Superior temporal gyrus (tissue), 1 donor: ENCODE measurements at regions not wholly inside any gene's neighbourhood (a gene's known extent, or its start where the extent isn't known, plus 50 kb on each side); places are given as distances from the start of the nearest gene placed in this dataset.

Experiments
- DNase-seq: peaks from one replicate; pipeline ENCODE4 v3.0.0-alpha.2; 2016; ENCODE audit errors: extremely low spot score

DNA sequence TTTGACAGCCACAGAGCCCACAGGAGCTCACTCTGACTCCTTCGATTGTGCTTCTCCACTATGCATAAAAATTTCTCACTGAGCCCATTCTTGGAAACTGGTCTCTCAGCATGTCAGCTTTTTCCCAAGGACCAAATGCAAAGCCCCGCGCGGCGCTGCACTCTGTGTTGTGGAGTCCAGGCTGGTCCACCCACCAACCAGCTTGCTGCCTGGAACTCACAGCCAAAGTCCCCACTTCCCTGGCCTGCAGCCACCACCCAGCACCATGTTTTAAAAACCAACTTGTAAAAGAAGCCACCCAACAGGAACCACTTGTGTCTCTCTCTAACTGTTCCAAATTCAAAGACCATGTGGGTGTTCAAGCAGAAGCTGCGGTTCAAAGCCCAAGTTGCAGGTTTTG is 124.4 kb downstream of the SPATA19 start:
- DNase-seq, result peak; percentile 48

DNA sequence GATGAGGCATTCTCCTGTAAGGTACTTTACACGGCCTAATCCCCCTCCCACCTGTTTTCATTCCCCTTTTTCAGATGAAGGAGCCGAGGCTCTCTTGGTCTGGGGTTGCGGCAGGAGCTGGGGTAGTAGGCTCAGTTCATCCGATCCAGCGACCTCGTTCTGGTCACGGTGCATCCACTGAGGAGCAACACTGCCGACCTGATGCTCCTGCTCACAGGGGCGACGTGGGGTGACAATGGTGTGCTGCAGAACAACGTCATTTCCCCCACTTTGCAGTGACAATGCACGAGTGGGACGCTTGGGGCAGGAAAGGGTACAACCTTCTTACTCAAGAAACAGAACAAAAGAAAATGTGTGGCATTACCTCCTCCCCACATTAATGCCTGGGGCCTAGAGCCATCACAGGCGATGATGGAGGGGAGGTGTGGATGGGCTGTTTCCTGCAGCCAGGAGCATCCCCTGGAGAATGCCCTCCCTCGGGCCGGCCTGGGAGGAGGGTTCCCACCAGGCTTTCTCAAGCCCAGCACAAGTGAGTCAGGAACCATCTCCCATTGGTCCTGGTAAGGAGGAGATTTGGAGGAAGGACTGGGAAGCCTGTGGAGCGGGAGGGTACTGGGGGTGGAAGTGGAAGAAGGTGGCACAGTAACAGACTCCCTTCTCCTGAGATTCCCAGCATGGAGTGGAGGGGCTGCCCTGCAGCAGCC is 125.6 kb downstream of the SPATA19 start:
- no peak for DNase-seq

DNA sequence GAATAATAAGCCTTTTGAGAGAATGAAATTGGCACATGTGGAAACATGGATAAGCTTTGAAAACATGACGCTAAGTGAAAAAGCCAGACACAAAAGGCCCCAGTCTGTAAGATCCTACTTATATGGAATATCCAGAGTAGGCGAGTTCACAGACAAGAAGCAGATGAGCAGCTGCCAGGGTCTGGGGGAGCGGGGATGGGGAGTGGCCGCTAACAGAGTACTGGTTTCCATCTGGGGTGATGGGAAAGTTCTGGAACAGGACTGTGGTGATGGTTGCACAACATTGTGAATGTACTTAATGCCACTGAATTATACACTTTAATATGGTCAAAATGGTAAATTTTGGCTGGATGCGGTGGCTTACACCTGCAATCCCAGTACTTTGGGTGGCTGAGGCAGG is 126.5 kb downstream of the SPATA19 start:
- no peak for DNase-seq

DNA sequence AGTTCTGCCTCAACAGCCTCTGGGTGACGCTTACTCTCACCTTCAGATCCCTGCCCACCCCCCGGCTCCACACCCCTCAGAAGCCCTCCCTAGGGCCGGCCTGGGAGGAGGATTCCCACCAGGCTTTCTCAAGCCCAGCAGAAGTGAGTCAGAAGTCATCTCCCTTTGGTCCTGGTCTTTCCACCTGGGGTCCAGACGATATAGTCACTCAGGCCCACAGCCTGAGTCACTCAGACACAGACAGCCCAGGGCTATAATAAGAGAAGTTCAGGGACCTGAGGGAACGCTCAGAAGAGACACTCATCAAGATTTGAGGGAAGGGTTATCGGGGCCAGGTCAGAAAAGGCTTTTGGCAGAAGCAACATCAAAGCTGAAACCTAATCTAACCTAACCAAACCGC is 127.1 kb downstream of the SPATA19 start:
- no peak for DNase-seq

DNA sequence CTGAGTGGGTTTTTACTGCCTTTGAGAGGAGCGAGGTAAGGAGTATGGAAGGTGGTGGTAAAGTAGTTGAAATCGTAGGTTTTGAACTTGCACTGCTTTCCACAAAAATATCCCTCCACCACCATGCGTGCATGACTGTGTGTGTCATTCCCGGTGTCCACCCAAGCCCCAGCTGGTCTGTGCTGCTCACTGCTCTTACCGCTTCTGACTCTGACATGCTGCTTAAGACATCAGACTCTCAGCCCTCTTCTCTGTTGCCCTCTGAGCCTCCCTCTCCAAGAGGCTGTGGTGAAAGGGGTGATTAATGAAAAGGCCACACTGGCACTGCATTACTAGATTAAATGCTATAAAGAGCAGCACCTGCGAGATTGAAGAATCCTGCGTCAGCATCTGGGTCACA is 128.7 kb downstream of the SPATA19 start:
- no peak for DNase-seq

DNA sequence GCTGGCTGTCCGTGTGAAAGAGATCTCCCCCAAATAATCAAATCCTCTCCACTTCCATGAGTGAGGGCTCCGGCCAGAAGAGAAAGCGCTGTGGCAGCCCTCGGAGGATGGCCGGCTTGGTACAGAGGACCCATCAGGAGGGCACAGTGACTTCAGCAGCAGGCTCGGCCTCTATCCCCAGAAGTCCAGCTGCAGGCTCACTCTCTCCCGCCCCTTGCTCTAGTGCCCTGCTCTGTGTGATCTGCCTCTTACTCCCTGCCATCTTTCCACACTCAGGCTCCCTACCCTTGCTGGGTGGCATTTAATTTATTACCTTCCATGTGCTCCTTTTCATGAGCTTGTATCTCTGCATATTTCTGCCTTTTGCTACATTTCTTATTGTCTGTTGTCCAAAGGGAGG is 129.7 kb downstream of the SPATA19 start:
- no peak for DNase-seq

DNA sequence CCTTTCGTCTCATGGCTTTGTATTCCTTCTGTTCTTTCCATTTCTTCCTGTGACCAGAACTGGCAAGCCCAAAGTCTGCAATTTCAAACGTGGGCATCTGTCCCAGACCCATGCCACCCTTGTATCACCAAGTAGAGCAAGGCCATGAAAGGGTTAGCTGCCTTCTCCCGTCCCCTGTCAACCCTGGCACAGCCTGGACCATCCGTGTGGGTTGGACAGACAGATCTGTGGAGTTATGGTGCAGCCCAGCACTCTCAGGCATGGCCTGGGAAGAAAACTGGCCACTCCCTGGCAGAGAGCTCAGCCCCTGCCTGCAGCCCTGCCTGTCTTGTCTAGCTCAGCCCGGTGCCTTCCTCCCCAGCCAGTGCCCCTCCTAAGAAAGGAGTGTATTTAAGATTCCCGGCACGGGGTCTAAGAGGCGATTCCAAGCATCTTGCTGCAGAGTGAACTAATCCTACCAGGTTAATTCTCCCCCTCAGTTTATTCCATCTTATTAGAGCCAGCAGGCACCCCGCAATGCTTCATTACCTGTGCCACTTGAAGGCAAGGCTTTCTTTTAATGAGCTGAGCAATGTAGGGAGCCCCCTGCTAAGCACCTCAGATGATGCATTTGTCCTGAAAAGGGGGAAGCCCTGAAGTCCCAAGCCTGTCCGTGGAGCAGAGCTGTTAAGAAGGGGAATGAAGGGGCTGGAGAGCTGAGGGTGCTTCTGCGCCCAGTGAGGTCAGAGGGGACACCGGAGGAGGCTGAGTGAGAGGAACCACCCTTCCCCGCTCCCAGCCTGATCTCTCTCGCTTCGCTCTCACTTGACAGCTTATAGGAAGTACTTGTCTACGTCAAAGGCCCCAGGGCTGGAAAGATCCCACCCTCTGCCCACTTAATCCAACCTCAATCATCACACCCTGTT is 130.6 kb downstream of the SPATA19 start:
- no peak for DNase-seq

DNA sequence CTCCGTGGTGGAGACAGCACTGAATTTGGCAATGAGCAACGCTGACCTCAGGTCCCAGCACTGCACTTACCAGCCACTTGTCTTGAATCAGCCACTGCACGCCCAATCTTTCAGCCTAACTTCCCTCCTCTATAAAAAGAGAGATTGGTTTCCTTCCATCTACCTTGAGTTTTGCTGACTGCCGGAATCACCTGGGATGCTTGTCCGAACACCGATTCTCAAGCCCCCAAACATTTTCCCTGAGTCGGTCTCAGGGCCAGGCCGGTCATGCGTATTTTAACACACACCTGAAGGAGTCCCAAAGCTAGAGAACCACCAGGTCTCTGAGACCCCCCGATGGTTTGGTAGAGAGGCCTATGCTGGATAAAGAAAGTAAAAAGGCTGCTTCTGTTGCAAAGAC is 131.5 kb downstream of the SPATA19 start:
- no peak for DNase-seq

DNA sequence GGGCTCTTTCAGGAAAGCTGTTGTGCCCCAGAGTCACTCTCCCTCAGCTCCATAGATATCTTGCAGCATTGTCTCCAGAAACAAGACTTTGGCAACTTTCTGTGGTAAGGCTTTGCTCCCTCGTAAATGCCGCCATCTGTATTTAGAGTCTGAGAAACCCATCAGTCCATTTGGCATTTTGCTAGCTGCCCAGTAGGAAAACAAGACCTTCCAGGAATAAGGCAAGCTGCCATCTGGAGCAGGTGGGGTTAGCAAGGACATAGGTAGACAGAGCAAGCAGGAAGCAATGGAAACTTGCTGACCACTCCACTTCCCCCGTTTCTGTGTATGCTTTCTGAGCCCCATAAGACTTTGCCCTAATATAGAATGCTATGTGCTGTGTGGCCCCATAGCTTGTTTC is 131.9 kb downstream of the SPATA19 start:
- DNase-seq, result no peak

DNA sequence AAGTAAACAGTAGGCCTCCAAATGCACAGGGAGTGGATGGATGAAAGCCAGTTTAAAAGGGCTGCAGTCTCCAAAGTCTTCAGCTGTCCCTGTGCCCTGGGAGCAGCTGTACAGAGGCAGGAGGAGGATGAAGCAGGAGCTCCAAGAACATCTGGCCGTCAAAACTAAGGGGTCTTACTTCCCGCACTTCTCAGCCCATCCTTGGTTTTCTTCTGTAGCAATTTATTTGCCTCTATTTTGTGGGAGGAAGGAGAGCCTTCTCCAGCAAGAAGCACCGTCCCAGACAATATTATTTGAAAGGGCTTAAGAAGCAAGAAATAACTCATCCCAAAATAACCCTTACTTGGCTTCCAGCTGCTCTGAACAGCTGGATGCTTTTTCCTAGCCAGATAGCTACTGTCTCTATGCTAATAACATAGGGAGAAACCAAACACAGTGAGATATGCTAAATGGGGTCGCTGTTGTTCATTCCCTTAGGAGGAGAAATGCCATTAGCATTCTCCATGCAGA is 133.2 kb downstream of the SPATA19 start:
- no peak for DNase-seq

DNA sequence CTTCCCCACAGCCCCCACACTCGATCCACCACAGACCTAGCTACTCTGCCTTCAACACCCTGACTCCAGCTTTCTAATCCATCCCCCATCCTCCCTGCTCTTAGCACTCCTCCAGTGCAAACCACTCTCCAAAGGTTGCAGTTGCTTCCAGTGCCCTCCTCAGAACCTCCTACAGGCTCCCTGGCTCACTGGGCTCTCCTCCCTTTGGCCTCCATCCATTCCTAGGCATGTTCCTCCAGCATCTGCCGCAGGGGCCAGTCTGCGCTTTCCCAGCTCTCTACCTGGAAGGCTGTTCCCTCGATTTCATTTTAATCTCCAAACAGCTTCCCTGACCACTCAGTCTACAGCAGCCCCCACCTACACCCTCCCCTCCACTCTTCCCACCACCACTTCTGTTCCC is 133.8 kb downstream of the SPATA19 start:
- no peak for DNase-seq

DNA sequence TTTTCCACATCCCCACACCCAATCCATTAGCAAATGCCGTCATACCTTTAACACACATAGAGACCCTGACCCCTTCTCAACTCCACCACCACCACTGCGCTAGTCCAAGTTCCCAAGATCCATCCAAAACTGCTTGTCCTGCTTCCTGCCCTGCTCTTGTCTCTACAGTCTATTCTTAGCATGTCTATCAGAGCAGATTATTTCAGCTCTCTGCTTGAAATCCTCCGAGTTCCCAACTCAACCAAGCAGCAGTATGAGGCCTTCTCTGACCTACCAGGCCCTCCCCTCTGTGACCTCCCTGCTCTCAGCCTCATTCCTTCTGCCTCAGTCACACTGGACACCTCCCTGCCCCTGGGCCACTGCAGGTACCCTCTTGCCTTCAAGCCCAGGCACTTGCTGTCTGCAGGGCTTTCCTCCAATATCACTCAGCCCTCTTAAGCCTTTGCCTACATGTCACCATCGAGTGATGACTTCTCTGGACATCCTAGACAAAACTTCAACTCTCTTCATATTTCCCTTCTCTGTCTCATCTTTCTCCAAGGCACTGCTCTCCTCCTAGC is 134.6 kb downstream of the SPATA19 start:
- DNase-seq, result no peak

DNA sequence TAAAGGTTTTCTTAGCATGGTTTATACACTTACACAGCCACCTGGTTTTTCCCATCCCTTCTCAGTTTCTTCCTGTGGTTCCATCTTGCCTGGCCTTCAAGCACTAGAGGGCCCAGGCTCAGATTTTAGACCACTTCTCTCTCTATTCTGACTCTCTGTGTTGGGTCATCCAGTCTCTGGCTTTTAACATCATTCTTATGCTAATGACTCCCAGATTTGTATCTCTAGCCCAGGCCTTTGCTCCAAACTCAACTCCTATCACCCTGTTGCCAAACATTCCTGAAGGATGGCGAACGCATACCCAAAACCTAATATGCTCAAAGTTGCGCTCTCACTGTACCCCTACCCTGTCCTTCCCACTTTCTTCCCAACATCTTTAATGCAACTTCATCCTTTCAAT is 135.1 kb downstream of the SPATA19 start:
- no peak for DNase-seq

DNA sequence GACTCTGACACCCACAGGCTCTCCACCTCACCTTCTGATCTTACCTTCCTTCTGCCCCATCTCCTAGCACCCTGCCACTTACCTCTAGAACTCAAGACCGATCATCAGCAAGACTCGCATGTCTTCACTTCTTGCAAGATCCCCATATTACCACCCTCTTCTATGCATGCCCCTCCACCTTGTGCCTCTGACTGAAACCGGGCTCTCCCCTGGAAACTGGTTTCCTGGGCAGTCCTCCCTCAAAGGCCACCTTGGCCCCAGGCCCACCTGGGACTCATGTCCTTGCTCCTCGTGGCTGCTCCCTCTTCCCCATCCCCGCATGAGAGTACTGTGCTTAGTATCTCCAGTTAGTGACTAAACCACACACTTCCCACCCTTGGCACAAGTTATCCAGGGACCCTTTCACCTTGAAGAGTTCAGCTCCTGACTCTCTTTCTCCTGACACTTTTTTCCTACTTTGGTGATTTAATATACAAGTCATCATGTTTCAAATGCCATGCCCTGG is 136.7 kb downstream of the SPATA19 start:
- DNase-seq, result no peak

DNA sequence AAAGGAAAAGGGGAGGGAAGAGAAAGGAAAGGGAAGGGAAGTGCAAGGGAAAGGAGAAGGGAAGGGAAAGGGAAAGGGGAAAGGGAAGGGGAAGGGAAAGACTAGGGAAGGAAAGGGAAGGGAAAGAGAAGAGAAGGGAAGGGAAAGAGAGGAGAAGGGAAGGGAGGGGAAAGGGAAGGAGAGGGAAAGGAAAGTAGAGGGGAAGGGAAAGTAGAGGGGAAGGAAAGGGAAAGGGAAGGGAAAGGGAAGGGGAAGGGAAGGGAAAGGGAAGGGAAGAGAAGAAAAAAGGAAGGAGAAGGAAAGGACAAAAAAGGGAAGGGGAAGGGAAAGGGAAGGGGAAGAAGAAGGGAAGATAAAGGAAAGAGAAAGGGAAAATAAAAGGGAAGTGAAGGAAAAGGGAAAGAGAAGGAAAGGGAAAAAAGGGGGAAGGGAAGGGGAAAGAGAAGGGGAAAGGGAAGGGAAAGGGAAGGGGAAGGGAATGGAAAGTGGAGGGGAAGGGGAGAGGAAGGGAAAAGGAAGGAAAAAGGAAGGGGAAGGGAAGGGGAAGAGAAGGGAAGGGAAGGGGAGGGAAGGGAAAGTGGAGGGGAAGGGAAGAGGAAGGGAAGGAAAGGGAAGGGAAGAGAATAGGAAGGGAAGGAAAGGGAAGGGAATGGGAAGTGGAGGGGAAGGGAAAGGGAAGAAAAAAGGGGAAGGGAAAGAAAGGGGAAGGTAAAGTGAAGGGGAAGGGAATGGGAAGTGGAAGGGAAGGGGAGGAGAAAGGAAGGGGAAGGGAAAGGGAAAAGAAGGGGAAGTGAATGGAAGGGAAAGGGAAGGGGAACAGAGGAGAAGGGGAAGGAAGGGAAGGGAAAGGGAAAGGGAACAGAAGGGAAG is 138.2 kb downstream of the SPATA19 start:
- no peak for DNase-seq

DNA sequence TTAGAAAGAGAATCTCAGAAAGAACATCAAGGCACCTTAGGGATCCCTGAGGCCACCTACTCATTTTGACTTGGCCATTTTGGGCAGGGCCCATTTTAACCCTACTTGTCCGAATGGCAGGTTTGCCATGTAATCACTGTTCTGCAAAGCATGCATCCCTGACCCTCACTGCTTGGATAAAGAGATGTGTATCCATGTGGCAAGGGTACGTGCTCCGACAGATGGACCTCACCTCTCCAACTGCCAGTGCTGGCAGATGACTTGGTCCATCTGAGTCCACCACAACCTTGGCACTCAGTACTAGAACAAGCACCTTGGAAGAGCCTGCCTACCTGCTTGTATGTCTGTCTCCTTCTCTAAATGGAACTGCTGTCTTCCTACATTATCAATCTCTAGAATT is 139.4 kb downstream of the SPATA19 start:
- no peak for DNase-seq

DNA sequence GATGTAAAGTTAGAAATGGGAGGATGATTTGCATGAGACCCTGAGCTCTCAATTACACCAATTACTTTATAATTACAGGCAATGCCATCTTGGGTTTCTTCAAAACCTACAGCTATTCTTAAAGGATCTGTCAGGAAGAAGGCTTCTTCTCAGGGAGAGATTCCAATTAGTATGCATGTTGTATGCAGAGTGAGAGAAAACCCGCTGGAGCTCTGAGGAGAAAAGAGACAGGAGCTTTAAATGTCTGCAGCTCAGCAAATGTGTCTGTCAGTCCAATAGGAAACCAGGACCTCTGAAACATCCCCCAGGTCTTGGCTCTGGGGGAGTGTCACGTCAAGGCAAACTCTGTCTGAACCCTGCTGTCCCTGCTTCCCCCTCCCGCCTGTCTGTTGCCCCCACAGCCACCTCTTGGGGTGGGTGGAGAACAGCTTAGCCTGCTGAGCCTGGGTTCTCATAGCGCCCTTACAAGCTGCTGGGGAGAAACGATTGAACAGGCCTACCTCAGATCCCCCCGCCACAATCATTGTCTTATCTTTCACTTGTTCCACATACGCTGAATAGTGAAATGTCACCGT is 140.2 kb downstream of the SPATA19 start:
- DNase-seq, result no peak

DNA sequence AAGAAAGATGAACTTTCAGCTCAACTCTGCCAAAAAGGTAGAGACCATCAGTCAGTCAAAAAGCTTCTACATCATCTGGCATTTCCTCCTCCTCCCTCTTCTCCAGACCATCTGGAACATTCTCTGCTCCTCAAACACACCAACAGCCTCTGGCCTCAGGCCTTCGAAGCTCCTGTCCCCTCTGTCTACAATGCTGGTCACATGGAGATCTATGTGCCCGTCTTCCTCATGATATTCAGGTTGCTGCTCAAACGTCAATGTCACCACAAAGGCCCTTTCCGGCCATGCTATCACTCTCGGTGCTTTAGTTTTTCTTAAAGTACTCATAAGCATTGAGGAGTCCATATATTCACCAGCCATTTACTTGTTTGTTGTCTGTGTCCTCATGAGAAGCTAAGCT is 146.2 kb downstream of the SPATA19 start:
- DNase-seq, result no peak

DNA sequence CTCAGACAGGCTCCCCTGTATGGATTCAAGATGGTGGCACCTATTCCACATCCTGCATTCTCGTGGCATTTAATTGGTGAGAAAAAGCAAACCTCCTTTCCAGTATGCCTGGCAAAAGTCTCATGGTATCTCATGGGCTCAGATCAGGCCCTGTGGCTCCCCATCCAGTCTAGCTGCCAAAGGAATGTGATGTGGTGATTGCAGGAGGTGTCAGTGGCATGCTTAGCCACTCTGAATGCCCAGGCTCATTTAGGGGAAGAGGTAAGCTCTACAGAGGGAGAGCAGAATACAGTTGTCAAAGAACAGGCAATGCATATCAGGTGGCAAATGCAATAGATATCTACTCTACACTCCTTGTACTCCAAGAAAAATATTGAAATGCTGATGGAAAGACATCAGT is 146.7 kb downstream of the SPATA19 start:
- DNase-seq, result no peak

DNA sequence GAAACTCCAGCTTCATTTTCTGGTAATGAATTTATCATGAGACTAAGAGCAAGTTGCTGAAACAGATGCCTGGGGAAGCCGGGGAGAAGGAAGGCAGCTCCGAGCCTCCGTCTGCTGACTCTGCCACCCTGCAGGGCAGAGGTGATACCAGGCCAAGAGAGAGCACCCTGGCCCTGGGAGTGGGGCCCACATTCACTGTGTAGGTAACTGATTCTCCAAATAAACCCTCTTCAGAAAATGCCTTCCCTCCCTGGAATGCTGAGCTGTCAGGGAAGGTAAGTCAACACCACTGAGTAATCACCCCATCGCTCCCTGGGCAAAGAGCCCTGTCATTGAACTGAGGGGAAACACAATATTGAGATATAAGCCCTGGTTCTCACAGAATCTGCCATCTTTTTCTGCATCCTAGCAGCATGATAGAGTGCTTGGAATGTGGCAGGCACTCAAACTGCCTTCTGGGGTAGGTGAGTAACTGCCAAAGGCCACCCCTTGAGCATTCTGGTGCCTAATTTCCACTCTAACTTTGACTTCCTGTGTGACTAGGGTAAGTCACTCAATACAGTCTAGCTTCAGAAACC is 147.6 kb downstream of the SPATA19 start:
- no peak for DNase-seq

DNA sequence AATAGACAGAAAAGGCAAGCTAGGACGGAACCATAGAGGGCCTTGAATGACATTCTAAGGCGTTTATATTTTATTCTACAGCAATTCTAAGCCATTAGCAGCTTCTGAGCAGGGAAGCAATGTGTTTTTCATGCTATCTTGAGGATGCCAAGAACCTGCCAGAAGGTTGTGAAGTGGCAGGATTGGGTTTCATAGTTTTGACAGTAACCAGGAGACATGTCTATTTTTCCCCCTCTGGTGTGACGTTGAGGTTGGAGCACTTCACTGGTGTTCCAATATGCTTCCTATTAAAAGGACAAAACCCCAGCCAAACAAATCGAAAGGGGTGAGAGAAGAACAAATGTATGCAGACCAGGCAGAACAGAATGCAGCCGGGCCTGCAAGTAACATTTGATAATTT is 148.2 kb downstream of the SPATA19 start:
- no peak for DNase-seq
